Progenitor cell of endocrine pancreas (in vitro differentiated cells): ENCODE measurements at regions not wholly inside any gene's neighbourhood (a gene's known extent, or its start where the extent isn't known, plus 50 kb on each side); places are given as distances from the start of the nearest gene placed in this dataset.

ENCODE experiments used
- DNase-seq: peaks from one replicate; pipeline ENCODE4 v3.0.0; 2021; ENCODE audit warnings: low spot score; ENCODE audit not compliant: unreplicated experiment
- H3K27ac Mint-ChIP-seq: 2 replicates; pipeline ENCODE4 v1.8.0; 2021; ENCODE audit warnings: mild to moderate bottlenecking, moderate library complexity, mixed read lengths
- H3K27me3 Mint-ChIP-seq: 2 replicates; pipeline ENCODE4 v1.8.0; 2021; ENCODE audit warnings: mixed read lengths
- H3K36me3 Mint-ChIP-seq: 2 replicates; pipeline ENCODE4 v1.8.0; 2022; ENCODE audit warnings: mixed read lengths; ENCODE audit not compliant: insufficient read depth
- H3K4me1 Mint-ChIP-seq: 2 replicates; pipeline ENCODE4 v1.8.0; 2021; ENCODE audit warnings: low read depth, mixed read lengths
- H3K4me3 Mint-ChIP-seq: 2 replicates; pipeline ENCODE4 v1.8.0; 2021; ENCODE audit warnings: low read depth, mild to moderate bottlenecking, moderate library complexity, mixed read lengths
- H3K9me3 Mint-ChIP-seq: 2 replicates; pipeline ENCODE4 v1.8.0; 2021; ENCODE audit warnings: low read depth, mixed read lengths
- CTCF ChIP-seq: fragments of 200-600 bp; sonication (generic); IDR thresholded peaks from one replicate; pipeline ENCODE4 v1.5.0; 2021; ENCODE audit warnings: antibody characterized with exemption, mild to moderate bottlenecking; ENCODE audit not compliant: unreplicated experiment

- Mint-ChIP-seq H3K9me3 (no peaks in the 10 kb centered on the region), H3K27me3 (no peaks in the 10 kb centered on the region), H3K27ac (no peak overlapping the region), H3K4me1 (peaks cover 3% of the 10 kb centered on the region), H3K36me3 (peaks cover 5% of the 10 kb centered on the region), H3K4me3 (no peak overlapping the region)
- no peak for DNase-seq
- TF ChIP-seq CTCF: no peak
Measured at GRCh38 chr3:124325248-124325647, 333.3 kb upstream of the ROPN1 start.

GRCh38 chr3:124329723-124330122 is 337.8 kb upstream of the ROPN1 start:
- Mint-ChIP-seq H3K27me3 (no peaks in the 10 kb centered on the region), H3K4me3 (no peak overlapping the region), H3K36me3 (peaks cover 16% of the 10 kb centered on the region)

GRCh38 chr3:124333931-124334640 is 342.2 kb upstream of the ROPN1 start:
- no peaks in the 10 kb centered on the region for H3K9me3 Mint-ChIP-seq
- no peak for DNase-seq
- H3K4me1 Mint-ChIP-seq: peaks cover 9% of the 10 kb centered on the region
- H3K36me3 Mint-ChIP-seq: peaks cover 15% of the 10 kb centered on the region
- no peaks in the 10 kb centered on the region for H3K27me3 Mint-ChIP-seq
- H3K4me3 Mint-ChIP-seq: no peak overlapping the region
- H3K27ac Mint-ChIP-seq: no peak overlapping the region
- no peak for TF ChIP-seq CTCF

More at GRCh38 chr3:124329723-124330122, 337.8 kb upstream of the ROPN1 start:
- H3K4me1 Mint-ChIP-seq: no peaks in the 10 kb centered on the region
- DNase-seq: no peak
- no peak overlapping the region for H3K27ac Mint-ChIP-seq
- no peak for TF ChIP-seq CTCF
- no peaks in the 10 kb centered on the region for H3K9me3 Mint-ChIP-seq

- no peak overlapping the region for H3K4me3 Mint-ChIP-seq
- peaks cover 9% of the 10 kb centered on the region for H3K4me1 Mint-ChIP-seq
- DNase-seq: no peak
- no peaks in the 10 kb centered on the region for H3K9me3 Mint-ChIP-seq
- no peak overlapping the region for H3K27ac Mint-ChIP-seq
- H3K27me3 Mint-ChIP-seq: no peaks in the 10 kb centered on the region
- TF ChIP-seq CTCF: no peak
- peaks cover 10% of the 10 kb centered on the region for H3K36me3 Mint-ChIP-seq
Measured at GRCh38 chr3:124336067-124336656, 344.2 kb upstream of the ROPN1 start.

- TF ChIP-seq CTCF: no peak
- Mint-ChIP-seq H3K27me3 (no peaks in the 10 kb centered on the region), H3K36me3 (peaks cover 5% of the 10 kb centered on the region), H3K4me3 (no peak overlapping the region), H3K9me3 (no peaks in the 10 kb centered on the region), H3K27ac (no peak overlapping the region), H3K4me1 (peaks cover 7% of the 10 kb centered on the region)
- no peak for DNase-seq
Measured at GRCh38 chr3:124345845-124346244, 353.9 kb upstream of the ROPN1 start.
